CD8-positive, alpha-beta memory T cell (primary cell): ENCODE measurements at regions not wholly inside any gene's neighbourhood (a gene's known extent, or its start where the extent isn't known, plus 50 kb on each side); places are given as distances from the start of the nearest gene placed in this dataset.

ENCODE experiments used
- CTCF ChIA-PET: fragments of 350-600 bp; sonication (Branson Sonifier 250); formaldehyde crosslinking; loops from one replicate; lab custom pipeline; 2021; ENCODE audit warnings: antibody characterized with exemption; lab: Charles Lee
- POLR2A ChIA-PET: fragments of 350-600 bp; sonication (Branson Sonifier 250); formaldehyde crosslinking; loops from one replicate; lab custom pipeline; 2021; ENCODE audit warnings: antibody characterized with exemption; lab: Charles Lee
- DNase-seq, 5 donors: peaks; one replicate each; pipeline versions ENCODE4 v3.0.0 to v3.0.0-alpha.2; 2020 to 2022; ENCODE audit warnings: mixed read lengths in 1 of 5
- H3K27ac ChIP-seq: one replicate; pipeline ENCODE4 v1.7.0; 2013; ENCODE audit warnings: low read depth, mild to moderate bottlenecking, low read length, moderate library complexity
- H3K27me3 ChIP-seq: 2 replicates; pipeline ENCODE4 v1.7.0; 2013; ENCODE audit warnings: low read length, mild to moderate bottlenecking; ENCODE audit not compliant: insufficient read depth, poor library complexity, severe bottlenecking
- H3K36me3 ChIP-seq: 2 replicates; pipeline ENCODE4 v1.7.0; 2013; ENCODE audit warnings: mild to moderate bottlenecking, low read length, moderate library complexity; ENCODE audit not compliant: insufficient read depth
- H3K4me1 ChIP-seq: 2 replicates; pipeline ENCODE4 v1.7.0; 2013; ENCODE audit warnings: mild to moderate bottlenecking, low read length, moderate library complexity; ENCODE audit not compliant: insufficient read depth
- H3K4me3 ChIP-seq: 2 replicates; pipeline ENCODE4 v1.7.0; 2013; ENCODE audit warnings: mild to moderate bottlenecking, low read length
- H3K9me3 ChIP-seq: 2 replicates; pipeline ENCODE4 v1.7.0; 2013; ENCODE audit warnings: mild to moderate bottlenecking, low read length
- H3K27ac Mint-ChIP-seq, 8 donors: one replicate each; pipeline ENCODE4 v1.8.0; 2020 to 2021; ENCODE audit warnings: mixed read lengths in 8 of 8, mild to moderate bottlenecking in 6 of 8, inconsistent platforms in 3 of 8, moderate library complexity in 3 of 8
- H3K27me3 Mint-ChIP-seq, 2 donors: one replicate each; pipeline ENCODE4 v1.8.0; 2020 to 2021; ENCODE audit warnings: mixed read lengths in 2 of 2, mild to moderate bottlenecking in 1 of 2, moderate library complexity in 1 of 2
- H3K36me3 Mint-ChIP-seq, 3 donors: one replicate each; pipeline ENCODE4 v1.8.0; 2020 to 2021; ENCODE audit warnings: mixed read lengths in 3 of 3, inconsistent platforms in 1 of 3, mild to moderate bottlenecking in 1 of 3
- H3K4me1 Mint-ChIP-seq, 3 donors: one replicate each; pipeline ENCODE4 v1.8.0; 2020 to 2021; ENCODE audit warnings: mixed read lengths in 3 of 3, inconsistent platforms in 1 of 3, mild to moderate bottlenecking in 1 of 3
- H3K4me3 Mint-ChIP-seq, 7 donors: one replicate each; pipeline ENCODE4 v1.8.0; 2020 to 2021; ENCODE audit warnings: mixed read lengths in 7 of 7, mild to moderate bottlenecking in 6 of 7, moderate library complexity in 4 of 7, inconsistent platforms in 2 of 7
- H3K9me3 Mint-ChIP-seq, 5 donors: one replicate each; pipeline ENCODE4 v1.8.0; 2020 to 2022; ENCODE audit warnings: mixed read lengths in 5 of 5, mild to moderate bottlenecking in 3 of 5, moderate library complexity in 2 of 5, inconsistent platforms in 1 of 5

GRCh38 chr6:1135726-1136414, 176.0 kb upstream of the FOXQ1 start:
- no peaks in the 10 kb centered on the region for H3K27me3 ChIP-seq
- no peaks in the 10 kb centered on the region for H3K36me3 Mint-ChIP-seq
- H3K4me3 ChIP-seq, result no peak overlapping the region
- H3K9me3 Mint-ChIP-seq, result peaks cover 0 to 6% (median 4%) of the 10 kb centered on the region in 5 donors
- no peak overlapping the region for H3K27ac Mint-ChIP-seq
- H3K9me3 ChIP-seq, result no peaks in the 10 kb centered on the region
- H3K4me1 Mint-ChIP-seq, result no peaks in the 10 kb centered on the region
- H3K27ac ChIP-seq, result no peak overlapping the region
- no peak overlapping the region for H3K4me3 Mint-ChIP-seq
- no peak for DNase-seq
- H3K4me1 ChIP-seq, result no peaks in the 10 kb centered on the region
- H3K36me3 ChIP-seq, result no peaks in the 10 kb centered on the region
- POLR2A ChIA-PET, result no interaction called here
- CTCF ChIA-PET, result no interaction called here
- peaks cover 1 to 36% of the 10 kb centered on the region in 2 donors for H3K27me3 Mint-ChIP-seq

- Mint-ChIP-seq H3K9me3 (peaks cover 0 to 1% (median 0%) of the 10 kb centered on the region in 5 donors), H3K27ac (no peak overlapping the region), H3K4me3 (no peak overlapping the region), H3K27me3 (peaks cover 1 to 22% of the 10 kb centered on the region in 2 donors), H3K4me1 (peaks cover 0 to 9% (median 5%) of the 10 kb centered on the region in 3 donors), H3K36me3 (no peaks in the 10 kb centered on the region)
- ChIA-PET POLR2A (no interaction called here), CTCF (no interaction called here)
- Histone ChIP-seq H3K27ac (no peak overlapping the region), H3K27me3 (no peaks in the 10 kb centered on the region), H3K36me3 (no peaks in the 10 kb centered on the region), H3K4me3 (no peak overlapping the region), H3K9me3 (no peaks in the 10 kb centered on the region), H3K4me1 (no peaks in the 10 kb centered on the region)
- DNase-seq, result no peak
Observed at GRCh38 chr6:1131285-1132079, 180.4 kb upstream of the FOXQ1 start.

GRCh38 chr6:1130709-1131108, 181.2 kb upstream of the FOXQ1 start:
- Mint-ChIP-seq H3K36me3 (no peaks in the 10 kb centered on the region), H3K27me3 (peaks cover 3 to 16% of the 10 kb centered on the region in 2 donors), H3K27ac (no peak overlapping the region), H3K4me1 (peaks cover 0 to 9% (median 5%) of the 10 kb centered on the region in 3 donors), H3K4me3 (no peak overlapping the region), H3K9me3 (peaks cover 0 to 1% (median 0%) of the 10 kb centered on the region in 5 donors)
- ChIA-PET CTCF (no interaction called here), POLR2A (no interaction called here)
- no peak for DNase-seq
- no peaks in the 10 kb centered on the region for H3K4me1 ChIP-seq
- H3K36me3 ChIP-seq, result no peaks in the 10 kb centered on the region
- no peaks in the 10 kb centered on the region for H3K27me3 ChIP-seq
- H3K4me3 ChIP-seq, result no peak overlapping the region
- H3K27ac ChIP-seq, result no peak overlapping the region
- H3K9me3 ChIP-seq, result no peaks in the 10 kb centered on the region

- no peak for DNase-seq
- Histone ChIP-seq H3K4me1 (no peaks in the 10 kb centered on the region), H3K27ac (no peak overlapping the region), H3K36me3 (no peaks in the 10 kb centered on the region), H3K4me3 (no peak overlapping the region), H3K9me3 (no peaks in the 10 kb centered on the region), H3K27me3 (no peaks in the 10 kb centered on the region)
- POLR2A ChIA-PET, result no interaction called here
- no peak overlapping the region for H3K27ac Mint-ChIP-seq
- CTCF ChIA-PET, result no interaction called here
- no peaks in the 10 kb centered on the region for H3K36me3 Mint-ChIP-seq
- peaks cover 0 to 9% (median 5%) of the 10 kb centered on the region in 3 donors for H3K4me1 Mint-ChIP-seq
- H3K9me3 Mint-ChIP-seq, result no peaks in the 10 kb centered on the region
- H3K4me3 Mint-ChIP-seq, result no peak overlapping the region
- H3K27me3 Mint-ChIP-seq, result peaks cover 8 to 11% of the 10 kb centered on the region in 2 donors
Observed at GRCh38 chr6:1129131-1129530, 182.8 kb upstream of the FOXQ1 start.

GRCh38 chr6:1127597-1128288, 184.2 kb upstream of the FOXQ1 start:
- ChIA-PET CTCF (no interaction called here), POLR2A (no interaction called here)
- Histone ChIP-seq H3K4me1 (no peaks in the 10 kb centered on the region), H3K4me3 (no peak overlapping the region), H3K36me3 (no peaks in the 10 kb centered on the region), H3K27ac (no peak overlapping the region), H3K9me3 (no peaks in the 10 kb centered on the region), H3K27me3 (no peaks in the 10 kb centered on the region)
- Mint-ChIP-seq H3K27ac (no peak overlapping the region), H3K9me3 (no peaks in the 10 kb centered on the region), H3K36me3 (no peaks in the 10 kb centered on the region), H3K4me1 (peaks cover 0 to 9% (median 5%) of the 10 kb centered on the region in 3 donors), H3K27me3 (peaks cover 11 to 14% of the 10 kb centered on the region in 2 donors), H3K4me3 (no peak overlapping the region)
- DNase-seq, result no peak

- ChIA-PET CTCF (no interaction called here), POLR2A (no interaction called here)
- no peaks in the 10 kb centered on the region for H3K36me3 Mint-ChIP-seq
- Histone ChIP-seq H3K4me3 (no peak overlapping the region), H3K9me3 (no peaks in the 10 kb centered on the region), H3K36me3 (no peaks in the 10 kb centered on the region), H3K27me3 (no peaks in the 10 kb centered on the region), H3K4me1 (no peaks in the 10 kb centered on the region), H3K27ac (no peak overlapping the region)
- no peak overlapping the region for H3K27ac Mint-ChIP-seq
- peaks cover 11 to 18% of the 10 kb centered on the region in 2 donors for H3K27me3 Mint-ChIP-seq
- no peak overlapping the region for H3K4me3 Mint-ChIP-seq
- no peak for DNase-seq
- H3K4me1 Mint-ChIP-seq, result peaks cover 0 to 9% (median 5%) of the 10 kb centered on the region in 3 donors
- H3K9me3 Mint-ChIP-seq, result no peaks in the 10 kb centered on the region
Observed at GRCh38 chr6:1127129-1127528, 184.8 kb upstream of the FOXQ1 start.

- H3K4me1 Mint-ChIP-seq, result peaks cover 0 to 9% (median 5%) of the 10 kb centered on the region in 3 donors
- Histone ChIP-seq H3K27ac (no peak overlapping the region), H3K4me1 (no peaks in the 10 kb centered on the region), H3K27me3 (no peaks in the 10 kb centered on the region), H3K4me3 (no peak overlapping the region), H3K9me3 (no peaks in the 10 kb centered on the region), H3K36me3 (no peaks in the 10 kb centered on the region)
- DNase-seq, result no peak
- no peaks in the 10 kb centered on the region for H3K9me3 Mint-ChIP-seq
- peaks cover 14 to 19% of the 10 kb centered on the region in 2 donors for H3K27me3 Mint-ChIP-seq
- no peak overlapping the region for H3K4me3 Mint-ChIP-seq
- ChIA-PET POLR2A (no interaction called here), CTCF (no interaction called here)
- no peaks in the 10 kb centered on the region for H3K36me3 Mint-ChIP-seq
- no peak overlapping the region for H3K27ac Mint-ChIP-seq
Observed at GRCh38 chr6:1126036-1126435, 185.9 kb upstream of the FOXQ1 start.

GRCh38 chr6:1125297-1125696, 186.6 kb upstream of the FOXQ1 start:
- no peaks in the 10 kb centered on the region for H3K4me1 ChIP-seq
- H3K27ac Mint-ChIP-seq, result no peak overlapping the region
- CTCF ChIA-PET, result no interaction called here

More at GRCh38 chr6:1125297-1125696, 186.6 kb upstream of the FOXQ1 start:
- Mint-ChIP-seq H3K4me3 (no peak overlapping the region), H3K27me3 (peaks cover 14 to 19% of the 10 kb centered on the region in 2 donors), H3K36me3 (no peaks in the 10 kb centered on the region), H3K4me1 (peaks cover 0 to 9% (median 5%) of the 10 kb centered on the region in 3 donors), H3K9me3 (no peaks in the 10 kb centered on the region)
- no peaks in the 10 kb centered on the region for H3K9me3 ChIP-seq
- no peak overlapping the region for H3K27ac ChIP-seq
- DNase-seq, result no peak
- no peak overlapping the region for H3K4me3 ChIP-seq
- H3K27me3 ChIP-seq, result no peaks in the 10 kb centered on the region
- H3K36me3 ChIP-seq, result no peaks in the 10 kb centered on the region
- POLR2A ChIA-PET, result no interaction called here
